KMS-11 (cell line): ENCODE measurements at regions not wholly inside any gene's neighbourhood (a gene's known extent, or its start where the extent isn't known, plus 50 kb on each side); places are given as distances from the start of the nearest gene placed in this dataset.

ENCODE experiments used
- H2AFZ ChIP-seq: fragments of 200-600 bp; sonication (generic); 2 replicates; pipeline ENCODE4 v1.6.1; 2016; ENCODE audit warnings: antibody characterized with exemption, mixed run types, low read depth
- H3K27ac ChIP-seq: fragments of 200-600 bp; sonication (generic); 2 replicates; pipeline ENCODE4 v1.6.1; 2016; ENCODE audit warnings: mild to moderate bottlenecking, mixed run types
- H3K27me3 ChIP-seq: fragments of 200-600 bp; sonication (generic); 2 replicates; pipeline ENCODE4 v1.6.1; 2017; ENCODE audit warnings: mild to moderate bottlenecking, low read depth, mixed run types, moderate library complexity; ENCODE audit not compliant: insufficient read depth
- H3K36me3 ChIP-seq: fragments of 200-600 bp; sonication (generic); 2 replicates; pipeline ENCODE4 v1.6.1; 2017; ENCODE audit warnings: mild to moderate bottlenecking, mixed run types; ENCODE audit not compliant: insufficient read depth
- H3K4me1 ChIP-seq: fragments of 200-600 bp; sonication (generic); 2 replicates; pipeline ENCODE4 v1.6.1; 2016; ENCODE audit warnings: mild to moderate bottlenecking, low read depth, mixed run types; ENCODE audit not compliant: poor library complexity, severe bottlenecking
- H3K4me2 ChIP-seq: fragments of 200-600 bp; sonication (generic); 2 replicates; pipeline ENCODE4 v1.7.0; 2016; ENCODE audit warnings: mild to moderate bottlenecking, mixed run types
- H3K4me3 ChIP-seq: fragments of 200-600 bp; sonication (generic); IDR thresholded peaks from 2 replicates; pipeline ENCODE4 v1.6.1; 2017; ENCODE audit warnings: low read depth, low read length, mixed read lengths; ENCODE audit not compliant: insufficient read depth
- H3K79me2 ChIP-seq: fragments of 200-600 bp; sonication (generic); 2 replicates; pipeline ENCODE4 v1.6.1; 2016; ENCODE audit warnings: low read depth, mixed run types; ENCODE audit not compliant: insufficient read depth
- H3K9ac ChIP-seq: fragments of 200-600 bp; sonication (generic); 2 replicates; pipeline ENCODE4 v1.6.1; 2016; ENCODE audit warnings: mild to moderate bottlenecking, mixed run types
- H4K20me1 ChIP-seq: fragments of 200-600 bp; sonication (generic); 2 replicates; pipeline ENCODE4 v1.6.1; 2016; ENCODE audit warnings: mild to moderate bottlenecking, mixed run types; ENCODE audit not compliant: insufficient read depth
- TF ChIP-seq, protein P1 (sequence below): fragments of 200-600 bp; sonication (generic); conservative IDR thresholded peaks from 2 replicates; pipeline ENCODE4 v1.6.1; 2017; ENCODE audit warnings: low read depth, mild to moderate bottlenecking, antibody characterized with exemption, low read length, moderate library complexity, mixed read lengths

DNA sequence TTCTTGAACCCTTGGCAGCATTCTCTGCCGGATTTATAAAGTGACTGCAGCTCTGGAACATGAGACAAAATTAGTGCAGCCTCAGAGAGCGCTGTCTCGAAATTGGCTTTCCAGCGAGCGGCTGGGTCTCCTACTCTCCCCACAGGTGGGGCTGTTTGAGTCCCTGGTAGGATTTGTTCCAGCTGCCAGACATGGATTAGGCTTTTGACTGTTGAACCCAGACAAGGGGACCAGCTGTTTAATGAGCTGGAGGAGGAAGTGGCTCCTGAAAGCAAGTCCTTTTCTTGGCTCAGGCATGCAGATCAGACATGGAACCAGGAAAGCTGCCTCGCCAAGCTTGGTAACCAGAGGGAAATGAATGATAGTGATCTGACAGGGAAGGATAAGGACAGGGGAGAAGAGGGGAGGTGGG lies 69.6 kb downstream of the UBIAD1 start:
- Histone ChIP-seq H4K20me1 (no peaks in the 10 kb centered on the region), H3K36me3 (no peaks in the 10 kb centered on the region), H2AFZ (no peak overlapping the region), H3K4me2 (no peak overlapping the region), H3K9ac (no peak overlapping the region), H3K4me1 (no peaks in the 10 kb centered on the region), H3K27me3 (peaks cover 85% of the 10 kb centered on the region), H3K79me2 (no peaks in the 10 kb centered on the region), H3K4me3 (no peak overlapping the region), H3K27ac (no peak overlapping the region)
- TF ChIP-seq, protein P1, sequence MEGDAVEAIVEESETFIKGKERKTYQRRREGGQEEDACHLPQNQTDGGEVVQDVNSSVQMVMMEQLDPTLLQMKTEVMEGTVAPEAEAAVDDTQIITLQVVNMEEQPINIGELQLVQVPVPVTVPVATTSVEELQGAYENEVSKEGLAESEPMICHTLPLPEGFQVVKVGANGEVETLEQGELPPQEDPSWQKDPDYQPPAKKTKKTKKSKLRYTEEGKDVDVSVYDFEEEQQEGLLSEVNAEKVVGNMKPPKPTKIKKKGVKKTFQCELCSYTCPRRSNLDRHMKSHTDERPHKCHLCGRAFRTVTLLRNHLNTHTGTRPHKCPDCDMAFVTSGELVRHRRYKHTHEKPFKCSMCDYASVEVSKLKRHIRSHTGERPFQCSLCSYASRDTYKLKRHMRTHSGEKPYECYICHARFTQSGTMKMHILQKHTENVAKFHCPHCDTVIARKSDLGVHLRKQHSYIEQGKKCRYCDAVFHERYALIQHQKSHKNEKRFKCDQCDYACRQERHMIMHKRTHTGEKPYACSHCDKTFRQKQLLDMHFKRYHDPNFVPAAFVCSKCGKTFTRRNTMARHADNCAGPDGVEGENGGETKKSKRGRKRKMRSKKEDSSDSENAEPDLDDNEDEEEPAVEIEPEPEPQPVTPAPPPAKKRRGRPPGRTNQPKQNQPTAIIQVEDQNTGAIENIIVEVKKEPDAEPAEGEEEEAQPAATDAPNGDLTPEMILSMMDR = no peak

DNA sequence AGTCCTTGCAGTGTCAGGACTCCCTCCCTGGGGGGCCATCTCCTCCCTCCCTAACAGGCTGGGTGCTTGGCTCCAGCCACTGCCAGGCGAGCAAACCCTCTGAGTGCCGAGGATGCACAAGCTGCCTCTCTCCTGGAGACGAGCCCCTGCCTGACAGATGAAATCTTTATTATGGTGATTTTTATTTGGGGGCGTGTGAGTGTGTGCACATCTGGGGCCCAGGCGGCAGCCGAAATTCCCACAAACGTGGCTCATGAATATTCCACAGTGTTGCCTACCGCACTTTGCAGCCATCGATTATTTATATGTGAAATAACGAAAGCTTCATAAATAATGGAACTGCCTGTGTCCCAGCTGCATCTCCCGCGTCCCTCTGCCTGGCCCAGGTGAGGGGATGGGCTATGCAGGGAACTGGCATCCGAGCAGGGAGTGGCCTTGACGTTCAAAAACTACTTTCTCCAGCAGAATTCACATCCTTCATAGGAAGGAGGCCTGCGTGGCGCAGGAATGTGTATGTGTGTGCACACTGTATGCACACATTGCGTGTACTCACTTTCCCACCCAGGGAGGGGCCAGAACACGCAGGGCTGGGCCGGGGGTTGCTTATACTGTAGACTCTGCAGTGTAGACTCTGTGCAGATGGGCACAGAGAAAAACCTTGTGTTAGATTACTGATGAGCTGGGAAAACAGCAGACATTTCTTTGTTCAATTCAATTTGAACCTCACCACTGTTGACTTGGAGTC lies 73.1 kb downstream of the UBIAD1 start:
- Histone ChIP-seq H3K4me2 (no peak overlapping the region), H3K9ac (no peak overlapping the region), H3K36me3 (no peaks in the 10 kb centered on the region), H4K20me1 (no peaks in the 10 kb centered on the region), H3K27ac (no peak overlapping the region), H3K79me2 (no peaks in the 10 kb centered on the region), H3K4me3 (no peak overlapping the region), H3K4me1 (no peaks in the 10 kb centered on the region), H2AFZ (no peak overlapping the region), H3K27me3 (peaks cover 87% of the 10 kb centered on the region)
- TF ChIP-seq, protein P1 = no peak

DNA sequence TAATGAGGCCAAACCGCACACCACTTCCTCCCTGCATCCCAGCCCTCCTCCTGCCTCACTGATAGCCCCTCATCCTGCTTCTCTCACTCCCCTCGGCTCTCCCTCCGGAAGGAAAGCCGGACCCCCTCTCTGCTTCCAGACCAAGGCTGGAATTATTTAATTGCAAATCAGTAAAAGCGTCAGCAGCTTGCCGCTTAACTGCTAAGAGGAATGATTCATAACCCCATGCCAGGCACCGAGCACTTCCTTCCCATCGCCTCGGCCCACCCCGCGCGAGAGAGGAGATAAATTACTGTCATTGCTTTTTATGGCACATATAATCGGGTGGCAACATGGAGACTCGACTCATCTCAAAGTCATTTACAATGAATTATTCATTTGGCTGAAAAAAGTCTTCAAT lies 77.3 kb downstream of the UBIAD1 start:
- no peak overlapping the region for H3K9ac ChIP-seq
- H4K20me1 ChIP-seq = no peaks in the 10 kb centered on the region
- H3K36me3 ChIP-seq = no peaks in the 10 kb centered on the region
- peaks cover 89% of the 10 kb centered on the region for H3K27me3 ChIP-seq
- H3K4me3 ChIP-seq = no peak overlapping the region
- TF ChIP-seq, protein P1 = no peak
- no peak overlapping the region for H3K4me2 ChIP-seq
- no peak overlapping the region for H2AFZ ChIP-seq
- no peak overlapping the region for H3K27ac ChIP-seq
- H3K79me2 ChIP-seq = no peaks in the 10 kb centered on the region
- no peaks in the 10 kb centered on the region for H3K4me1 ChIP-seq

DNA sequence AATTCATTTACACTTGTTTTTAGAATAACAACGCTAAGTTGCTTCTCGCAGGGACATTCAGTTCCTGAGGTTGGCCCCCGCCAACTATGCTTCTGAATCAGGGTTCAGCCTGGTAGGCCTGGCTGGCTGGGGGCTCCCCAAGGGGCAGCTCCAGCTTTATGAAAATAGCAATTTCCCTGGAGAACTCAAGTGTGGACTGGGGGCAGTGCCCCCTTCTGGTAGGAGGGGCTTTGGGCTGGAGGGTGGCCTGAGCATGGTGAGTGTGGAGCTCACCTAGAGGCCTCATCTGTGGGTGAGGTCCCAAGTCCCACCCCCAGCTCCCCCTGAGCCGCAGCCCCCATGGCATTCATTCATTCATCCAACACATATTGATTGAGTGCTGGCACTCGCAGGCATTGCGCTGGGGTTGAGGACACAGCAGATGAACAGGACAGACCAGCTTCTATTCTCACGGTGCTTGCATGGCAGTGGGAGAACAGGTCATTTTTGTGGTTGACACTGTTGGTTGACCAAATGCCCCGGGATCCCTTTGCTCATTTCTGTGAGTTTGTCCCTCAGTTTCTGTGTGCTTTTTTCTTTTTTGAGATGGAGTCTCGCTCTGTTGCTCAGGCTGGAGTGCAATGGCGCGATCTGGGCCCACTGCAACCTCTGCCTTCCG lies 79.2 kb downstream of the UBIAD1 start:
- TF ChIP-seq, protein P1 = no peak
- H3K4me2 ChIP-seq = no peak overlapping the region
- no peak overlapping the region for H3K27ac ChIP-seq
- no peaks in the 10 kb centered on the region for H3K4me1 ChIP-seq
- H3K36me3 ChIP-seq = no peaks in the 10 kb centered on the region
- H3K4me3 ChIP-seq = no peak overlapping the region
- no peaks in the 10 kb centered on the region for H4K20me1 ChIP-seq
- peaks cover 90% of the 10 kb centered on the region for H3K27me3 ChIP-seq
- no peak overlapping the region for H2AFZ ChIP-seq
- no peaks in the 10 kb centered on the region for H3K79me2 ChIP-seq
- H3K9ac ChIP-seq = no peak overlapping the region
